Karpas-422 (cell line): ENCODE measurements at regions not wholly inside any gene's neighbourhood (a gene's known extent, or its start where the extent isn't known, plus 50 kb on each side); places are given as distances from the start of the nearest gene placed in this dataset.

Experiments used
- DNase-seq: peaks from one replicate; pipeline ENCODE4 v3.0.0-alpha.2; 2015
- H2AFZ ChIP-seq: fragments of 200-600 bp; sonication (generic); 2 replicates; pipeline ENCODE4 v1.6.1; 2014; ENCODE audit warnings: antibody characterized with exemption, low read length, mixed read lengths
- H3K27ac ChIP-seq: fragments of 200-600 bp; sonication (generic); 2 replicates; pipeline ENCODE4 v1.5.1; 2014; ENCODE audit warnings: mild to moderate bottlenecking, low read length, moderate library complexity
- H3K27me3 ChIP-seq: fragments of 200-600 bp; sonication (generic); 2 replicates; pipeline ENCODE4 v1.6.1; 2014; ENCODE audit warnings: low read length, mixed read lengths
- H3K36me3 ChIP-seq: fragments of 200-600 bp; sonication (generic); 2 replicates; pipeline ENCODE4 v1.6.1; 2014; ENCODE audit warnings: low read length, mixed read lengths; ENCODE audit not compliant: insufficient read depth
- H3K4me1 ChIP-seq: fragments of 200-600 bp; sonication (generic); 2 replicates; pipeline ENCODE4 v1.6.1; 2014; ENCODE audit warnings: mild to moderate bottlenecking, low read length, mixed read lengths
- H3K4me2 ChIP-seq: fragments of 200-600 bp; sonication (generic); 2 replicates; pipeline ENCODE4 v1.6.1; 2014; ENCODE audit warnings: low read length, low read depth, mild to moderate bottlenecking; ENCODE audit not compliant: poor library complexity, severe bottlenecking
- H3K4me3 ChIP-seq: fragments of 200-600 bp; sonication (generic); 2 replicates; pipeline ENCODE4 v1.5.1; 2014; ENCODE audit warnings: mild to moderate bottlenecking, antibody characterized with exemption, low read length, mixed read lengths
- H3K79me2 ChIP-seq: fragments of 200-600 bp; sonication (generic); 2 replicates; pipeline ENCODE4 v1.6.1; 2014; ENCODE audit warnings: mild to moderate bottlenecking, low read length, mixed read lengths
- H3K9ac ChIP-seq: fragments of 200-600 bp; sonication (generic); 2 replicates; pipeline ENCODE4 v1.6.0; 2014; ENCODE audit warnings: low read length
- H3K9me2 ChIP-seq: fragments of 200-600 bp; sonication (generic), shearing (Covaris generic); replicated peaks from 2 replicates; pipeline ENCODE4 v1.6.0; 2014; ENCODE audit warnings: mild to moderate bottlenecking, low read length, moderate library complexity; ENCODE audit not compliant: insufficient read depth
- H3K9me3 ChIP-seq: fragments of 300-700, 200-600 bp; sonication (generic); 2 replicates; pipeline ENCODE4 v1.6.1; 2014; ENCODE audit warnings: low read length, mixed read lengths
- H4K20me1 ChIP-seq: fragments of 200-600 bp; sonication (generic); 2 replicates; pipeline ENCODE4 v1.6.1; 2014; ENCODE audit warnings: mild to moderate bottlenecking, antibody characterized with exemption, low read length, low read depth; ENCODE audit not compliant: insufficient read depth

- no peaks in the 10 kb centered on the region for H3K79me2 ChIP-seq
- H3K36me3 ChIP-seq, result no peaks in the 10 kb centered on the region
- no peaks in the 10 kb centered on the region for H3K9me2 ChIP-seq
- DNase-seq, result no peak
- H4K20me1 ChIP-seq, result no peaks in the 10 kb centered on the region
- H3K27ac ChIP-seq, result no peak overlapping the region
- H2AFZ ChIP-seq, result no peak overlapping the region
- no peaks in the 10 kb centered on the region for H3K9me3 ChIP-seq
- no peak overlapping the region for H3K9ac ChIP-seq
- peaks cover 3% of the 10 kb centered on the region; the same call in 1 of the 2 replicates for H3K4me1 ChIP-seq
- no peak overlapping the region for H3K4me2 ChIP-seq
- H3K4me3 ChIP-seq, result no peak overlapping the region
- H3K27me3 ChIP-seq, result 0 out of 2 replicates have a peak, but pooled peaks cover 2% of the 10 kb centered on the region
These were observed 64.9 kb upstream of the SMYD2 start for GRCh38 chr1:214216021-214216420.

GRCh38 chr1:214216779-214217178 lies 64.2 kb upstream of the SMYD2 start:
- Histone ChIP-seq H3K4me2 (no peak overlapping the region), H4K20me1 (no peaks in the 10 kb centered on the region), H3K9me2 (no peaks in the 10 kb centered on the region), H3K36me3 (no peaks in the 10 kb centered on the region), H3K27ac (no peak overlapping the region), H3K4me1 (peaks cover 3% of the 10 kb centered on the region; the same call in 1 of the 2 replicates), H3K79me2 (no peaks in the 10 kb centered on the region), H2AFZ (no peak overlapping the region), H3K9me3 (no peaks in the 10 kb centered on the region), H3K4me3 (no peak overlapping the region), H3K27me3 (0 out of 2 replicates have a peak, but pooled peaks cover 2% of the 10 kb centered on the region), H3K9ac (no peak overlapping the region)
- no peak for DNase-seq

- no peaks in the 10 kb centered on the region for H3K79me2 ChIP-seq
- no peak for DNase-seq
- 0 out of 2 replicates have a peak, but pooled peaks cover 2% of the 10 kb centered on the region for H3K27me3 ChIP-seq
- no peaks in the 10 kb centered on the region for H3K9me2 ChIP-seq
- no peaks in the 10 kb centered on the region for H3K9me3 ChIP-seq
- H3K27ac ChIP-seq, result no peak overlapping the region
- no peak overlapping the region for H3K4me3 ChIP-seq
- H3K4me2 ChIP-seq, result no peak overlapping the region
- H3K4me1 ChIP-seq, result no peaks in the 10 kb centered on the region
- no peaks in the 10 kb centered on the region for H4K20me1 ChIP-seq
- no peak overlapping the region for H2AFZ ChIP-seq
- no peaks in the 10 kb centered on the region for H3K36me3 ChIP-seq
- no peak overlapping the region for H3K9ac ChIP-seq
These were observed 61.1 kb upstream of the SMYD2 start for GRCh38 chr1:214219902-214220301.

GRCh38 chr1:214220891-214221290 lies 60.1 kb upstream of the SMYD2 start:
- H3K9ac ChIP-seq, result no peak overlapping the region
- no peaks in the 10 kb centered on the region for H3K9me3 ChIP-seq
- H3K4me2 ChIP-seq, result no peak overlapping the region
- no peak overlapping the region for H2AFZ ChIP-seq
- no peak overlapping the region for H3K27ac ChIP-seq
- no peaks in the 10 kb centered on the region for H4K20me1 ChIP-seq
- H3K27me3 ChIP-seq, result 0 out of 2 replicates have a peak, but pooled peaks cover 2% of the 10 kb centered on the region
- H3K4me1 ChIP-seq, result no peaks in the 10 kb centered on the region
- no peaks in the 10 kb centered on the region for H3K36me3 ChIP-seq
- DNase-seq, result no peak
- no peaks in the 10 kb centered on the region for H3K79me2 ChIP-seq
- no peak overlapping the region for H3K4me3 ChIP-seq
- H3K9me2 ChIP-seq, result no peaks in the 10 kb centered on the region

- Histone ChIP-seq H3K9me3 (no peaks in the 10 kb centered on the region), H3K4me1 (no peaks in the 10 kb centered on the region), H4K20me1 (no peaks in the 10 kb centered on the region), H3K36me3 (no peaks in the 10 kb centered on the region), H3K9ac (no peak overlapping the region), H3K4me3 (no peak overlapping the region), H3K9me2 (no peaks in the 10 kb centered on the region), H3K27me3 (no peaks in the 10 kb centered on the region), H3K27ac (no peak overlapping the region), H3K79me2 (no peaks in the 10 kb centered on the region), H3K4me2 (no peak overlapping the region), H2AFZ (no peak overlapping the region)
- DNase-seq, result no peak
These were observed 56.2 kb upstream of the SMYD2 start for GRCh38 chr1:214224611-214225354.

- no peak overlapping the region for H3K27ac ChIP-seq
These were observed 52.0 kb upstream of the SMYD2 start for GRCh38 chr1:214228976-214229375.

GRCh38 chr1:214229736-214230135 lies 51.2 kb upstream of the SMYD2 start:
- Histone ChIP-seq H4K20me1 (no peaks in the 10 kb centered on the region), H3K27ac (no peak overlapping the region), H3K4me2 (no peak overlapping the region), H3K9me2 (no peaks in the 10 kb centered on the region), H3K9me3 (no peaks in the 10 kb centered on the region), H3K79me2 (no peaks in the 10 kb centered on the region), H3K36me3 (no peaks in the 10 kb centered on the region), H2AFZ (no peak overlapping the region), H3K27me3 (no peaks in the 10 kb centered on the region), H3K4me1 (no peaks in the 10 kb centered on the region), H3K9ac (no peak overlapping the region), H3K4me3 (no peak overlapping the region)
- no peak for DNase-seq

More at GRCh38 chr1:214228976-214229375, 52.0 kb upstream of the SMYD2 start:
- no peak overlapping the region for H2AFZ ChIP-seq
- H3K4me3 ChIP-seq, result no peak overlapping the region
- H3K4me2 ChIP-seq, result no peak overlapping the region
- H3K9ac ChIP-seq, result no peak overlapping the region
- no peaks in the 10 kb centered on the region for H4K20me1 ChIP-seq
- H3K4me1 ChIP-seq, result no peaks in the 10 kb centered on the region
- no peaks in the 10 kb centered on the region for H3K36me3 ChIP-seq
- no peaks in the 10 kb centered on the region for H3K79me2 ChIP-seq
- no peak for DNase-seq
- no peaks in the 10 kb centered on the region for H3K27me3 ChIP-seq
- H3K9me3 ChIP-seq, result no peaks in the 10 kb centered on the region
- H3K9me2 ChIP-seq, result no peaks in the 10 kb centered on the region
